H1 (cell line): ENCODE measurements at regions not wholly inside any gene's neighbourhood (a gene's known extent, or its start where the extent isn't known, plus 50 kb on each side); places are given as distances from the start of the nearest gene placed in this dataset.

ENCODE experiments used
- CTCF ChIA-PET: fragments of 300-600 bp; sonication (Branson Sonifier 250); formaldehyde crosslinking; loops from one replicate; lab custom pipeline; 2021; ENCODE audit not compliant: partially characterized antibody; lab: Charles Lee
- POLR2A ChIA-PET: fragments of 300-600 bp; sonication (Branson Sonifier 250); formaldehyde crosslinking; loops from one replicate; lab custom pipeline; 2021; ENCODE audit warnings: inconsistent platforms; ENCODE audit not compliant: partially characterized antibody; lab: Charles Lee
- DNase-seq, 2 experiments: peaks; one replicate each; pipeline versions ENCODE4 v3.0.0 to v3.0.0-alpha.2; 2010 to 2022; ENCODE audit warnings: low spot score in 2 of 2, low read depth in 1 of 2, mixed read lengths in 1 of 2
- FAIRE-seq: peaks from 2 replicates; lab custom pipeline; 2011; peaks lifted over from hg19 to GRCh38; lab: Jason Lieb, UNC
- H2AFZ ChIP-seq: 2 replicates; pipeline ENCODE4 v1.8.1; 2012; ENCODE audit warnings: low read length, inconsistent platforms
- H2AK5ac ChIP-seq: 2 replicates; pipeline ENCODE4 v1.6.1; 2013; ENCODE audit warnings: low read depth, low read length
- H2BK120ac ChIP-seq: replicated peaks from 2 replicates; pipeline ENCODE3; 2013; ENCODE audit warnings: low read depth, low read length, inconsistent platforms
- H2BK12ac ChIP-seq: 2 replicates; pipeline ENCODE4 v1.6.1; 2013; ENCODE audit warnings: low read depth, low read length
- H2BK15ac ChIP-seq: 2 replicates; pipeline ENCODE4 v1.6.1; 2013; ENCODE audit warnings: low read length
- H2BK20ac ChIP-seq: 2 replicates; pipeline ENCODE4 v1.6.1; 2013; ENCODE audit warnings: low read length
- H2BK5ac ChIP-seq: 2 replicates; pipeline ENCODE4 v1.6.1; 2013; ENCODE audit warnings: low read depth, low read length
- H3K14ac ChIP-seq: 2 replicates; pipeline ENCODE4 v1.6.1; 2013; ENCODE audit warnings: inconsistent platforms; ENCODE audit not compliant: insufficient read length
- H3K18ac ChIP-seq: 2 replicates; pipeline ENCODE4 v1.6.1; 2013; ENCODE audit warnings: low read length; ENCODE audit errors: extremely low read depth
- H3K23ac ChIP-seq: 2 replicates; pipeline ENCODE4 v1.6.1; 2013; ENCODE audit warnings: inconsistent platforms; ENCODE audit not compliant: insufficient read length
- H3K23me2 ChIP-seq: 2 replicates; pipeline ENCODE4 v1.6.1; 2013; ENCODE audit warnings: low read depth, low read length
- H3K27ac ChIP-seq: 2 replicates; pipeline ENCODE4 v1.6.1; 2011; ENCODE audit warnings: low read depth, low read length, inconsistent platforms
- H3K27me3 ChIP-seq, 4 experiments: replicated peaks in 1 of 4; 1 replicate in 1 of 4; 2 replicates in 3 of 4; pipeline versions ENCODE4 v1.6.1 to v1.8.1; 2011 to 2013; ENCODE audit warnings: low read length in 3 of 4, mild to moderate bottlenecking in 3 of 4, inconsistent platforms in 2 of 4, mixed read lengths in 2 of 4, moderate library complexity in 1 of 4; ENCODE audit not compliant: control insufficient read depth in 3 of 4, insufficient read depth in 3 of 4; ENCODE audit errors: extremely low read depth in 1 of 4
- H3K36me3 ChIP-seq, 4 experiments: 2 replicates each; pipeline versions ENCODE4 v1.6.1 to v1.8.1; 2011 to 2013; ENCODE audit warnings: mild to moderate bottlenecking in 4 of 4, low read length in 3 of 4, moderate library complexity in 2 of 4, control low read depth in 1 of 4, inconsistent platforms in 1 of 4; ENCODE audit not compliant: insufficient read depth in 4 of 4, control insufficient read depth in 2 of 4
- H3K4ac ChIP-seq: replicated peaks from 2 replicates; pipeline ENCODE3; 2013; ENCODE audit warnings: low read length, low read depth, mixed read lengths, inconsistent platforms; ENCODE audit not compliant: insufficient read length
- H3K4me1 ChIP-seq, 4 experiments: replicated peaks in 1 of 4; 1 replicate in 1 of 4; 2 replicates in 3 of 4; pipeline versions ENCODE4 v1.6.1 to v1.8.1; 2011 to 2013; ENCODE audit warnings: low read length in 3 of 4, inconsistent platforms in 2 of 4, mixed read lengths in 1 of 4; ENCODE audit not compliant: insufficient read depth in 4 of 4, control insufficient read depth in 3 of 4
- H3K4me2 ChIP-seq, 2 experiments: 2 replicates each; pipeline versions ENCODE4 v1.6.1 to v1.8.1; 2011 to 2013; ENCODE audit warnings: low read depth in 2 of 2, low read length in 2 of 2, control low read depth in 1 of 2, inconsistent platforms in 1 of 2, mild to moderate bottlenecking in 1 of 2; ENCODE audit not compliant: insufficient read depth in 1 of 2
- H3K4me3 ChIP-seq, 4 experiments: fragments of 200-600, 300-600 bp in 1 of 4; sonication (generic), shearing (Covaris generic), sonication (Bioruptor Twin) in 1 of 4; 2 replicates each; pipeline versions ENCODE4 v1.5.1 to v1.8.1; 2011 to 2016; ENCODE audit warnings: low read length in 4 of 4, low read depth in 3 of 4, control low read depth in 2 of 4, inconsistent platforms in 2 of 4, mild to moderate bottlenecking in 2 of 4, mixed read lengths in 1 of 4, moderate library complexity in 1 of 4; ENCODE audit not compliant: insufficient read depth in 2 of 4; ENCODE audit errors: extremely low read depth in 1 of 4
- H3K56ac ChIP-seq: replicated peaks from 2 replicates; pipeline ENCODE3; 2013; ENCODE audit warnings: low read depth, mild to moderate bottlenecking, mixed read lengths, low read length, inconsistent platforms; ENCODE audit not compliant: insufficient read length
- H3K79me1 ChIP-seq: 2 replicates; pipeline ENCODE4 v1.6.1; 2013; ENCODE audit warnings: low read depth, low read length, control low read depth
- H3K79me2 ChIP-seq, 2 experiments: 2 replicates each; pipeline versions ENCODE4 v1.6.1 to v1.8.1; 2012 to 2013; ENCODE audit warnings: low read length in 2 of 2, mild to moderate bottlenecking in 2 of 2, inconsistent platforms in 1 of 2; ENCODE audit not compliant: insufficient read depth in 2 of 2, control insufficient read depth in 1 of 2
- H3K9ac ChIP-seq, 4 experiments: replicated peaks in 1 of 4; 1 replicate in 1 of 4; 2 replicates in 3 of 4; pipeline versions ENCODE4 v1.6.1 to v1.8.1; 2011 to 2013; ENCODE audit warnings: low read depth in 3 of 4, low read length in 3 of 4, control low read depth in 2 of 4, mild to moderate bottlenecking in 2 of 4, moderate library complexity in 2 of 4, inconsistent platforms in 1 of 4; ENCODE audit errors: extremely low read depth in 1 of 4
- H3K9me3 ChIP-seq, 2 experiments: 2 replicates each; pipeline versions ENCODE4 v1.6.1 to v1.8.1; 2012 to 2013; ENCODE audit warnings: mild to moderate bottlenecking in 2 of 2, moderate library complexity in 2 of 2, control low read depth in 1 of 2, inconsistent platforms in 1 of 2, low read depth in 1 of 2, low read length in 1 of 2, mixed read lengths in 1 of 2; ENCODE audit not compliant: insufficient read depth in 2 of 2
- H4K20me1 ChIP-seq, 2 experiments: replicated peaks in 1 of 2; 2 replicates each; pipeline versions ENCODE3 to v1.8.1; 2011 to 2013; ENCODE audit warnings: inconsistent platforms in 2 of 2, low read length in 2 of 2, mild to moderate bottlenecking in 1 of 2; ENCODE audit not compliant: insufficient read depth in 2 of 2, control insufficient read depth in 1 of 2
- H4K5ac ChIP-seq: 2 replicates; pipeline ENCODE4 v1.6.1; 2013; ENCODE audit warnings: low read length, low read depth, mixed read lengths, inconsistent platforms; ENCODE audit not compliant: insufficient read length
- H4K8ac ChIP-seq: 2 replicates; pipeline ENCODE4 v1.8.0; 2013; ENCODE audit warnings: mild to moderate bottlenecking, moderate library complexity, low read length, inconsistent platforms; ENCODE audit not compliant: insufficient read depth; ENCODE audit errors: extremely low read depth
- H4K91ac ChIP-seq: replicated peaks from 2 replicates; pipeline ENCODE3; 2013; ENCODE audit warnings: low read length, mixed read lengths, inconsistent platforms; ENCODE audit not compliant: insufficient read length
- BCL11A ChIP-seq, 2 experiments: IDR thresholded peaks; one replicate each; pipeline ENCODE4 v1.6.1; 2011; ENCODE audit warnings: low read depth in 2 of 2, low read length in 2 of 2, mild to moderate bottlenecking in 2 of 2
- HDAC6 ChIP-seq: IDR thresholded peaks from one replicate; pipeline ENCODE4 v1.7.1; 2012; ENCODE audit warnings: low read depth, mild to moderate bottlenecking, inconsistent platforms, low read length, moderate library complexity
- JUN ChIP-seq: IDR thresholded peaks from 2 replicates; pipeline ENCODE4 v1.6.1; 2011; ENCODE audit warnings: low read depth, mild to moderate bottlenecking, improper control_type of control experiment, low read length
- MAFK ChIP-seq: IDR thresholded peaks from 2 replicates; pipeline ENCODE4 v1.6.1; 2012; ENCODE audit warnings: low read depth, mild to moderate bottlenecking, improper control_type of control experiment, low read length
- RBBP5 ChIP-seq: IDR thresholded peaks from 2 replicates; pipeline ENCODE4 v1.7.1; 2012; ENCODE audit warnings: low read depth, mild to moderate bottlenecking, inconsistent platforms, low read length, moderate library complexity, borderline replicate concordance
- RXRA ChIP-seq: IDR thresholded peaks from 2 replicates; pipeline ENCODE4 v1.6.1; 2011; ENCODE audit warnings: low read depth, mild to moderate bottlenecking, low read length, moderate library complexity; ENCODE audit not compliant: insufficient read depth
- SP1 ChIP-seq: IDR thresholded peaks from 2 replicates; pipeline ENCODE4 v1.6.1; 2011; ENCODE audit warnings: low read depth, low read length
- TEAD4 ChIP-seq: IDR thresholded peaks from 2 replicates; pipeline ENCODE4 v1.6.1; 2012; ENCODE audit warnings: low read depth, low read length, inconsistent platforms, mixed read lengths

GRCh38 chr2:198498516-198498915, 694.1 kb downstream of the PLCL1 start:
- H3K27ac ChIP-seq, result no peak overlapping the region
- H4K91ac ChIP-seq, result no peak overlapping the region
- H3K79me2 ChIP-seq, result no peaks in the 10 kb centered on the region
- no peak overlapping the region for H2AFZ ChIP-seq
- H2BK5ac ChIP-seq, result no peak overlapping the region
- H3K9ac ChIP-seq, result no peak overlapping the region
- H2BK15ac ChIP-seq, result no peak overlapping the region
- no peak overlapping the region for H3K4ac ChIP-seq
- no peak overlapping the region for H2BK120ac ChIP-seq
- H2AK5ac ChIP-seq, result no peak overlapping the region
- H2BK12ac ChIP-seq, result no peak overlapping the region
- peaks cover 0 to 1% (median 0%) of the 10 kb centered on the region in 4 experiments; a peak in 1 of 7 replicates for H3K27me3 ChIP-seq
- H3K4me3 ChIP-seq, result no peak overlapping the region
- CTCF ChIA-PET, result no interaction called here
- FAIRE-seq, result no peak
- H2BK20ac ChIP-seq, result no peak overlapping the region
- no peaks in the 10 kb centered on the region for H3K9me3 ChIP-seq
- no peaks in the 10 kb centered on the region for H3K23me2 ChIP-seq
- H3K79me1 ChIP-seq, result no peaks in the 10 kb centered on the region
- no peak overlapping the region for H3K23ac ChIP-seq
- H3K56ac ChIP-seq, result no peak overlapping the region
- no peaks in the 10 kb centered on the region for H3K36me3 ChIP-seq
- no peaks in the 10 kb centered on the region for H4K20me1 ChIP-seq
- H4K8ac ChIP-seq, result no peak overlapping the region
- no peak overlapping the region for H4K5ac ChIP-seq
- peaks cover 0 to 6% (median 2%) of the 10 kb centered on the region in 4 experiments; a peak in 1 of 7 replicates for H3K4me1 ChIP-seq
- TF ChIP-seq MAFK (no peak), RXRA (no peak), BCL11A (IDR thresholded peaks at IDR 0.05; ENCODE audit: low read depth in 2 of 2, low read length in 2 of 2) (no peak), JUN (no peak), RBBP5 (no peak), SP1 (no peak), TEAD4 (no peak), HDAC6 (no peak)
- TF ChIP-seq, all 59 proteins: peak for 0
- no peak overlapping the region for H3K4me2 ChIP-seq
- POLR2A ChIA-PET, result no interaction called here
- H3K18ac ChIP-seq, result no peak overlapping the region
- no peak for DNase-seq
- H3K14ac ChIP-seq, result no peak overlapping the region
